Liver (tissue), 3 donors: ENCODE measurements at regions not wholly inside any gene's neighbourhood (a gene's known extent, or its start where the extent isn't known, plus 50 kb on each side); places are given as distances from the start of the nearest gene placed in this dataset.
"Not testable (repeated sequence)": the region's sequence is repeated elsewhere in the genome, so short reads cannot be mapped to it uniquely, and the experiment has no call there.

ENCODE experiments used
- CTCF ChIP-seq: fragments of 150-350 bp; IDR thresholded peaks from 2 replicates; pipeline ENCODE4 v1.5.1; 2017; ENCODE audit warnings: improper control_type of control experiment, low read depth, low read length; ENCODE audit not compliant: missing input control
- REST ChIP-seq: IDR thresholded peaks from 2 replicates; pipeline ENCODE4 v1.6.1; 2016; ENCODE audit warnings: antibody characterized with exemption, mild to moderate bottlenecking
- SP1 ChIP-seq: IDR thresholded peaks from 2 replicates; pipeline ENCODE4 v1.6.1; 2018; ENCODE audit warnings: antibody characterized with exemption, mild to moderate bottlenecking
- TAF1 ChIP-seq: conservative IDR thresholded peaks from 2 replicates; pipeline ENCODE4 v1.6.1; 2016; ENCODE audit warnings: antibody characterized with exemption, mild to moderate bottlenecking
- YY1 ChIP-seq: IDR thresholded peaks from 2 replicates; pipeline ENCODE4 v1.6.1; 2016; ENCODE audit warnings: antibody characterized with exemption, mild to moderate bottlenecking
- donor health status: healthy.
- donor health status: healthy.

- TF ChIP-seq SP1, CTCF, TAF1, REST, YY1: not testable (repeated sequence)
Measured at GRCh38 chr16:29197494-29198100, 208.9 kb downstream of the NPIPB11 start.
